ENCODE measurements at regions not wholly inside any gene's neighbourhood (a gene's known extent, or its start where the extent isn't known, plus 50 kb on each side); places are given as distances from the start of the nearest gene placed in this dataset.

DNA sequence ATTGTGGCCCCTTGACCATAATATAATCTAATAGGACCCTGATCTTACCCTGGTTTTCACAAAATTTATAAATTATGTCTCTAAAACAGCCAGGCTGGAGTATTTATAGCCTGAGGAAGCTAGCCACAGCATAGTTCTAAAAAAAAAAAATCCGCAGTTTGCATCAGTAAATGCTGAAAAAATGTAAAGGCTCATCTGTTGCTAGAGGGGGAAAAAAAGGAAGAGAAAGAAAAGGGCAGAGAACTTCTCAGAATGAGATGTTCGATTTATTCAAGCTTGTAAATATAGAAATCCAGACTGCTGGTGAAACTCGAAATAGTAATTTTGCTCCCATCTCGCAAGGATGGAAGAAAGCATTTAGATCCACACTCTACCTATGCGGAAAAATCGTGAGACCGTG, 467.5 kb downstream of the NTRK2 start:
- TF ChIP-seq, protein P1, sequence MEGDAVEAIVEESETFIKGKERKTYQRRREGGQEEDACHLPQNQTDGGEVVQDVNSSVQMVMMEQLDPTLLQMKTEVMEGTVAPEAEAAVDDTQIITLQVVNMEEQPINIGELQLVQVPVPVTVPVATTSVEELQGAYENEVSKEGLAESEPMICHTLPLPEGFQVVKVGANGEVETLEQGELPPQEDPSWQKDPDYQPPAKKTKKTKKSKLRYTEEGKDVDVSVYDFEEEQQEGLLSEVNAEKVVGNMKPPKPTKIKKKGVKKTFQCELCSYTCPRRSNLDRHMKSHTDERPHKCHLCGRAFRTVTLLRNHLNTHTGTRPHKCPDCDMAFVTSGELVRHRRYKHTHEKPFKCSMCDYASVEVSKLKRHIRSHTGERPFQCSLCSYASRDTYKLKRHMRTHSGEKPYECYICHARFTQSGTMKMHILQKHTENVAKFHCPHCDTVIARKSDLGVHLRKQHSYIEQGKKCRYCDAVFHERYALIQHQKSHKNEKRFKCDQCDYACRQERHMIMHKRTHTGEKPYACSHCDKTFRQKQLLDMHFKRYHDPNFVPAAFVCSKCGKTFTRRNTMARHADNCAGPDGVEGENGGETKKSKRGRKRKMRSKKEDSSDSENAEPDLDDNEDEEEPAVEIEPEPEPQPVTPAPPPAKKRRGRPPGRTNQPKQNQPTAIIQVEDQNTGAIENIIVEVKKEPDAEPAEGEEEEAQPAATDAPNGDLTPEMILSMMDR (conservative IDR thresholded peaks at IDR 0.05; ENCODE audit: control insufficient read depth, insufficient read depth, low read depth, low read length): no peak
- DNase-seq (ENCODE audit: low read depth): no peak
- H3K4me3 ChIP-seq (ENCODE audit: control insufficient read depth, low read depth, low read length): no peak overlapping the region

DNA sequence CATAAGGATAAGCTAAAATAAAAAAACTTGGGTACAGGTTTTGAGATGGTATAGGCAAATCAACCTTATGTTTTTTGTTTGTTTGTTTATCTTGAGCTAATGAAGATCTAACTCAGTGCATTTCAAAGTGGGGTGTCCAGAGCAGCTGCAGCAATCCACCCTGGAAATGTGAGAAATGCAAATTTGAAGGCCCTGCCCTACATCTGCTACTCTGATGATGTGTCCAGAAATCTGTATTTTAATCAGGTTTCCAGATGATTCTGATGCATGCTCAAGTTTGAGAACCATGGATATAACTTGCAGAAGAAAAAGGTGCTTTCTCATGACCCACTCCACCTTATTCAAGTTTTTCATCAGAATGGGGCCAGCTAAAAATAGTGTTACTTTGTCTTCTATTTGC, 467.0 kb downstream of the NTRK2 start:
- no peak for DNase-seq (ENCODE audit: low read depth)
- TF ChIP-seq, protein P1 (conservative IDR thresholded peaks at IDR 0.05; ENCODE audit: control insufficient read depth, insufficient read depth, low read depth, low read length): no peak
- H3K4me3 ChIP-seq (ENCODE audit: control insufficient read depth, low read depth, low read length): no peak overlapping the region

DNA sequence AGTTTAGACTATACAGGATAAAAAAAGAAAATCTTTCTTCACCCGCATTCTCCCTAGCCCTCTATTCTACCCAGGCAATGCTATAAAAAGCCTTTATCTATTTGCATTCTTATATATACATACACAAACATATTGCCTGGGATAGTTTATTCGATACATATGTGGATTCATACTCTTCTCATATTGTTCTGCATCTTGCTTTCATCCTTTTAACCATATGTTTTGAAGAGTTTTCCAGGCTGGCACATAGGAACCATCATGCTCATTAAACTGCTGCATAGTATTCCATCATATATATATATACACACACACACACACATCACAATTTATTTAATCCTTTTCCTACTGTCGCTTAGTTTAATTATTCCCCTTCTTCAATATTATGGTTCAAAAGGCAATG, 461.2 kb downstream of the NTRK2 start:
- DNase-seq (ENCODE audit: low read depth): no peak
- H3K4me3 ChIP-seq (ENCODE audit: control insufficient read depth, low read depth, low read length): no peak overlapping the region
- TF ChIP-seq, protein P1 (conservative IDR thresholded peaks at IDR 0.05; ENCODE audit: control insufficient read depth, insufficient read depth, low read depth, low read length): no peak

DNA sequence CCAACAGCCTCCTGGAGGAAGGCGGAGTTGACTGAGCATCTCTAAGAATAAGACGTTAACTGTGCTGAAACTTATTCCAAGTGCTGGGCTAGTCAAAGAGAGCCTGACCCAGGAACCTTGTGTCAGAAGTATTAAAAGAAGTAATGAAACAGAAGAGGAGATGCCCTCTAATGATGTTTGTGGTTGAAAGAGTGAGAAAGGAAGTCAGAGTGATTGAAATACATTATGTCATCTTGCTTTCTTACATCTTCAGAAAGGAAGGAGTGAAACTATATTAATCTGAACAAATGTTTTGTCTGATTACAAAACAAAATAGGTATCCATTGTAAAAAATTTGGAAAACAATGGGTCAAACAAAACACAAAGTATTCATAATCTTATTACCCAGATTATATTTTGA, 460.7 kb downstream of the NTRK2 start:
- TF ChIP-seq, protein P1 (conservative IDR thresholded peaks at IDR 0.05; ENCODE audit: control insufficient read depth, insufficient read depth, low read depth, low read length): no peak
- DNase-seq (ENCODE audit: low read depth): no peak
- H3K4me3 ChIP-seq (ENCODE audit: control insufficient read depth, low read depth, low read length): no peak overlapping the region

DNA sequence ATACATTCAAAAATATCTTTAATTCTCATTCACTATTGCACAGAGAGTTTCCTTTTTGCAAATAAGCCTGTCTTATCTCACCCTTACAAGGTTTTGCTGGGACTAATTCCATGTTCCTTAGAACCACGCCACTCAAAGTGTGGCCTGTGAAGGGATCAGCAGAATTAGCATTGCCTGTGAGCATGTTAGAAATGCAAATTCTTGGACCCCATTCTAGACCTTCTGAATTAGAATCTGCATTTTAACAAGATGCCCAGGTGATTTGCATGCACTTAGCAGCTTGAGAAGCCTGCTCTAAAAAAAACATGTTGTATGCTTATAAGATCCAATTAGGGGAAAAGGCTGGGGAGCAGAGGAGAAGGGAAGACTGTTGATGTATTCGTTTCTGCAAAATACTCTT, 460.0 kb downstream of the NTRK2 start:
- TF ChIP-seq, protein P1 (conservative IDR thresholded peaks at IDR 0.05; ENCODE audit: control insufficient read depth, insufficient read depth, low read depth, low read length): no peak
- no peak overlapping the region for H3K4me3 ChIP-seq (ENCODE audit: control insufficient read depth, low read depth, low read length)
- DNase-seq (ENCODE audit: low read depth): no peak

DNA sequence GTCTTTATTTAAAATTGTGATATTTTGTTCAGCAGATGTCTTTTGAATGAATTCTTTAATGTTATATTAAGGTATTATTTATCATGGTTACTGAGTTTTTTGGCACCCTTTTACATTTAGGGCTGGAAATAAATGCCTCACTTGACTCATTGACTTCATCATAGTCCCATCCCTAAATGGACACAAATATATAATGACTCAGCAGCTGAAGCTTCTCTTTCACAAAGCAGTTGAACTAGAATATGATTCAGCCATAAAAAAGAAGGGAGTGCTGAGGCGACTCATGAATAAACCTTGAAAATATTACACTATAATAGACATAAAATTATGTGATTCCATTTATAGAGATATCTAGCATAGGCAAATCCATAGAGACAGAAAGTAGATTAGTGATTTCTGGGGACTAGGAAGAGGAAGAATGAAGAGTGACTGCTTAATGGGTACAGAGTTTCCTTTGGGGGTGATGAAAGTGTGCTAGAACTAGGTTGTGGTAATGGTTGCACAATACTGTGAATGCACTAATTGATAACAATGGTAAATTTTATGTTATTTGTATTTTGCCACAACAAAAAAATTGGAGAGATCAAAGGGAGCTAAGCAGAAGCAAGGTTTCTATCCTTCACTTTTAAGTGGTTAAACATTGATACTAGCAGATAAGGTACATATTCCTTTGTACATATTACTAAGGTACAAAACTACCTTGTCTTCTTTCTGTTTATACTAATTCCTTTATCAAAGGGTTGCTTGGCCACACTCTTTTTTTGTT, 449.6 kb downstream of the NTRK2 start:
- no peak for DNase-seq (ENCODE audit: low read depth)
- TF ChIP-seq, protein P1 (conservative IDR thresholded peaks at IDR 0.05; ENCODE audit: control insufficient read depth, insufficient read depth, low read depth, low read length): no peak
- no peak overlapping the region for H3K4me3 ChIP-seq (ENCODE audit: control insufficient read depth, low read depth, low read length)

Data from fibroblast of mammary gland (primary cell).